HG02981 (cell line): ENCODE measurements at regions not wholly inside any gene's neighbourhood (a gene's known extent, or its start where the extent isn't known, plus 50 kb on each side); places are given as distances from the start of the nearest gene placed in this dataset.

Experiments
- ATAC-seq: cut with Tn5 transposase; IDR thresholded peaks from one replicate; pipeline ENCODE4 v1.9.1; 2021; ENCODE audit warnings: mild to moderate bottlenecking, moderate library complexity; ENCODE audit not compliant: unreplicated experiment

- ATAC-seq, result no peak
These were observed 58.0 kb upstream of the PARP11 start for GRCh38 chr12:3931206-3931605.

DNA sequence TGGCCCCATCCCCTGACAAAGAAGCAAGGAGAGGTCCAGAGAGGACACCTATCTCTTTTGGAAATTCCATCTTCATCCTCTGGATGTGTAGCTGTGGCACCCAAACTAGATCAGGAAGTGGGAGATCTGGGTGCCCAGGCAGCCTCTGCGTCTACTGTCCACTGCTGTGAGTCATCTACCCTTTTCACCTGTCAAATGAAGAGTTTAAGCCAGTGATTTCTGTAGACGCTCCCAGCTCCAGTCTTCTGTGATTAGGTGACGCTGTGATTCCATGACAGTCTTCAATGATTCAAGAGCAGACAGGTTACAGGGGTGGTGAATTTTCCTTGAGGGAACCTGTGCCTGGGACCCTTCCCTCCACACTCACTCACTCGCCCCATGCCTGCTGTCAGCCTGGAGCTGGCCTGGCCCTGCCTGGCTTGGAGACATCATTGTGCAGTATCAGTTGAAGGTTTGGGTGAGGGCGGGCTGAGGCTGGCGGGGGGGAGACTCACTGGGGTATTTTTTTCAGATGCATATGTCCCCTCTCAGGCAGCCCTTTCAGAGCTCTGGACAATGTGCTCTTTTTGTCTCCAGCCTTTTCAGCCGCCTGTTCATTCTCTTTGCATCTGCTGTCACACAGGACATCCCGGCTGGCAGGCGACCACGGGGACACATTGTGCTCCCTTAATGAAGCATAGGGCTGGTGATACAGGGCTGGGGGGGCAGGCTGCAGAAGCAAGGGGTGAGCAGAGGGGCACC lies 56.8 kb upstream of the PARP11 start:
- no peak for ATAC-seq

DNA sequence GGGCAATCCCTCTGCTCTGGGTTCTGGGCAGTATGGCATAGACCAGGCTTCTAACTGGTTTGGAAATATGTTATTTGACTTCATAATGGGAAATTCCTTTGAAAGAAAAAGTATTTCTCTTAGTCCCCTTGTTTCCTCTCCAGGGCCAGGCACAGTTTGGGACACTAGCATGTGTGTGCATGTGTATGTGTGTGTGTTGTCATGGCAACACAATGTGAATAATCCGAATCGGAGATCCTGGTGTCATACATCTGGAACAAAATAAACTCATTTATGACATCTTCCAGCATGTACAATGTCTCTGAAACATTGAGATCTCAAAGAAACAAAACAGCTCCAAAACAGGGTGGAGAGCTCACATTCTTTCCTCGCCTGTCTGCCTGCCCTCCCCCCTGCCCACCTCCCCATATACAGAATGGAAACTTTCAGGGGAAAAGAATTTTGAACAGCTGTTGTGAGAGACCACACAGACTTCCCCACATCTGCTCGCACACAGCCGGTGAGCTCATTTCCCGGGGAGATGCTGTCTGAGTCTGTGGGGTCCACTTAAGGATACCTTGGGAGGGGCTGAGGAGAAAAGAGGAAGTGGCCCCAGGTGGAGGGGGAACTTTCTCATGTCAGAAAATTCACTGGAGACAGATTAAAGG lies 55.5 kb upstream of the PARP11 start:
- ATAC-seq, result no peak

- no peak for ATAC-seq
These were observed 52.4 kb upstream of the PARP11 start for GRCh38 chr12:3925621-3926020.

DNA sequence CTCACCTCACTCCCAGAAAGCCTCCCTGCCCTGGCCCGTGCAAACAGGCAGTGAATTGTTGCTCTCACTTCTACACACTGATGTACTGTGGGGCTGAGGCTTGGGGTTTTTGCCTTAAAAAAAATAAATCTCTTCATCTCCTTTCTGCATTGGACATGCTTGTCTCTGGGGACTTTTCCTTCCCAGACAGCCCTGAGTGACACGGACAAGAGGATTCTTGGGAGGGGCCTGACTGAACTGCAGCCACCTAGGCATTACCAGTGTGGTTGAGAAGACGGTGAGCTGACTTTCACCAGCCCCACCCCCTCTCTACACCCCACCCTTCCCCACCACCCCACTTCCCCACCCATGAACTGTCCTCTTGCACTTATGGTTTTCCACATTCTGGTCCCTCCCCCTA lies 51.6 kb upstream of the PARP11 start:
- no peak for ATAC-seq

GRCh38 chr12:3923021-3923420 lies 49.8 kb upstream of the PARP11 start:
- ATAC-seq, result no peak
